ENCODE measurements at regions not wholly inside any gene's neighbourhood (a gene's known extent, or its start where the extent isn't known, plus 50 kb on each side); places are given as distances from the start of the nearest gene placed in this dataset.

GRCh38 chrX:155673338-155673737, 60.6 kb upstream of the TMLHE start:
- Histone ChIP-seq H3K79me2 (ENCODE audit: insufficient read depth, low read length) (no peaks in the 10 kb centered on the region), H3K27me3 (ENCODE audit: insufficient read depth, low read length) (no peaks in the 10 kb centered on the region), H3K9me2 (ENCODE audit: low read depth, low read length) (no peaks in the 10 kb centered on the region), H2AFZ (ENCODE audit: low read length) (no peak overlapping the region), H3K4me2 (ENCODE audit: low read length) (no peak overlapping the region), H3K27ac (ENCODE audit: low read depth, low read length, poor library complexity, severe bottlenecking) (no peak overlapping the region), H3F3A (ENCODE audit: insufficient read depth, low read length) (no peaks in the 10 kb centered on the region), H3K9ac (ENCODE audit: low read length) (no peak overlapping the region), H3K9me3 (ENCODE audit: low read length) (no peaks in the 10 kb centered on the region), H3K36me3 (ENCODE audit: insufficient read depth, low read length) (no peaks in the 10 kb centered on the region), H3K4me1 (ENCODE audit: insufficient read depth, low read length, severe bottlenecking) (no peaks in the 10 kb centered on the region), H3K4me3 (ENCODE audit: low read depth, low read length, poor library complexity, severe bottlenecking) (no peak overlapping the region), H4K20me1 (ENCODE audit: insufficient read depth, low read length) (no peaks in the 10 kb centered on the region)
- TF ChIP-seq CTCF (IDR thresholded peaks at IDR 0.05; ENCODE audit: low read length) (no peak), EZH2 (IDR thresholded peaks at IDR 0.05; ENCODE audit: borderline replicate concordance, low read length) (no peak)

GRCh38 chrX:155666741-155667140, 54.0 kb upstream of the TMLHE start:
- Histone ChIP-seq H3K9me3 (ENCODE audit: low read length) (no peaks in the 10 kb centered on the region), H3K4me3 (ENCODE audit: low read depth, low read length, poor library complexity, severe bottlenecking) (no peak overlapping the region)
- TF ChIP-seq EZH2 (IDR thresholded peaks at IDR 0.05; ENCODE audit: borderline replicate concordance, low read length) (no peak), CTCF (IDR thresholded peaks at IDR 0.05; ENCODE audit: low read length) (no peak)

More at GRCh38 chrX:155666741-155667140, 54.0 kb upstream of the TMLHE start:
- H3K4me1 ChIP-seq (ENCODE audit: insufficient read depth, low read length, severe bottlenecking), result no peaks in the 10 kb centered on the region
- H3F3A ChIP-seq (ENCODE audit: insufficient read depth, low read length), result no peaks in the 10 kb centered on the region
- no peak overlapping the region for H2AFZ ChIP-seq (ENCODE audit: low read length)
- no peak overlapping the region for H3K4me2 ChIP-seq (ENCODE audit: low read length)
- no peaks in the 10 kb centered on the region for H3K79me2 ChIP-seq (ENCODE audit: insufficient read depth, low read length)
- H3K27me3 ChIP-seq (ENCODE audit: insufficient read depth, low read length), result no peaks in the 10 kb centered on the region
- H3K9me2 ChIP-seq (ENCODE audit: low read depth, low read length), result no peaks in the 10 kb centered on the region
- no peaks in the 10 kb centered on the region for H3K36me3 ChIP-seq (ENCODE audit: insufficient read depth, low read length)
- no peak overlapping the region for H3K9ac ChIP-seq (ENCODE audit: low read length)
- no peaks in the 10 kb centered on the region for H4K20me1 ChIP-seq (ENCODE audit: insufficient read depth, low read length)
- no peak overlapping the region for H3K27ac ChIP-seq (ENCODE audit: low read depth, low read length, poor library complexity, severe bottlenecking)
